Mononuclear cell (primary cell): ENCODE measurements at regions not wholly inside any gene's neighbourhood (a gene's known extent, or its start where the extent isn't known, plus 50 kb on each side); places are given as distances from the start of the nearest gene placed in this dataset.

Source experiments
- H3K27me3 ChIP-seq: 2 replicates; pipeline ENCODE4 v1.6.0; 2011; ENCODE audit warnings: low read length, control low read depth; ENCODE audit not compliant: insufficient read depth
- H3K4me1 ChIP-seq: 2 replicates; pipeline ENCODE4 v1.5.1; 2011; ENCODE audit warnings: mild to moderate bottlenecking, low read length, control low read depth; ENCODE audit not compliant: insufficient read depth
- H3K4me3 ChIP-seq: 2 replicates; pipeline ENCODE4 v1.5.1; 2011; ENCODE audit warnings: mild to moderate bottlenecking, low read length, moderate library complexity
- H3K9me3 ChIP-seq: 2 replicates; pipeline ENCODE4 v1.5.1; 2011; ENCODE audit warnings: low read depth, mild to moderate bottlenecking, control low read depth, low read length

- H3K9me3 ChIP-seq, result no peaks in the 10 kb centered on the region
- no peak overlapping the region for H3K4me3 ChIP-seq
- no peaks in the 10 kb centered on the region for H3K4me1 ChIP-seq
- H3K27me3 ChIP-seq, result no peaks in the 10 kb centered on the region
Measured at GRCh38 chr16:72241930-72242329, 70.0 kb upstream of the PMFBP1 start.

GRCh38 chr16:72241008-72241407 lies 69.1 kb upstream of the PMFBP1 start:
- Histone ChIP-seq H3K4me3 (no peak overlapping the region), H3K27me3 (no peaks in the 10 kb centered on the region), H3K9me3 (no peaks in the 10 kb centered on the region), H3K4me1 (no peaks in the 10 kb centered on the region)

GRCh38 chr16:72240466-72240865 lies 68.5 kb upstream of the PMFBP1 start:
- Histone ChIP-seq H3K9me3 (no peaks in the 10 kb centered on the region), H3K4me3 (no peak overlapping the region), H3K27me3 (no peaks in the 10 kb centered on the region), H3K4me1 (no peaks in the 10 kb centered on the region)

- H3K4me3 ChIP-seq, result no peak overlapping the region
- H3K27me3 ChIP-seq, result no peaks in the 10 kb centered on the region
- no peaks in the 10 kb centered on the region for H3K4me1 ChIP-seq
- H3K9me3 ChIP-seq, result no peaks in the 10 kb centered on the region
Measured at GRCh38 chr16:72236866-72237265, 64.9 kb upstream of the PMFBP1 start.

- Histone ChIP-seq H3K4me3 (no peak overlapping the region), H3K4me1 (no peaks in the 10 kb centered on the region), H3K9me3 (no peaks in the 10 kb centered on the region), H3K27me3 (no peaks in the 10 kb centered on the region)
Measured at GRCh38 chr16:72234387-72234786, 62.4 kb upstream of the PMFBP1 start.

- H3K27me3 ChIP-seq, result no peaks in the 10 kb centered on the region
- no peaks in the 10 kb centered on the region for H3K9me3 ChIP-seq
- no peaks in the 10 kb centered on the region for H3K4me1 ChIP-seq
- no peak overlapping the region for H3K4me3 ChIP-seq
Measured at GRCh38 chr16:72228014-72228413, 56.1 kb upstream of the PMFBP1 start.

GRCh38 chr16:72226136-72226535 lies 54.2 kb upstream of the PMFBP1 start:
- H3K4me3 ChIP-seq, result no peak overlapping the region
- H3K27me3 ChIP-seq, result no peaks in the 10 kb centered on the region
- no peaks in the 10 kb centered on the region for H3K9me3 ChIP-seq
- no peaks in the 10 kb centered on the region for H3K4me1 ChIP-seq

- Histone ChIP-seq H3K4me1 (no peaks in the 10 kb centered on the region), H3K9me3 (no peaks in the 10 kb centered on the region), H3K27me3 (no peaks in the 10 kb centered on the region), H3K4me3 (no peak overlapping the region)
Measured at GRCh38 chr16:72224260-72224768, 52.4 kb upstream of the PMFBP1 start.

GRCh38 chr16:72222503-72222902 lies 50.5 kb upstream of the PMFBP1 start:
- no peak overlapping the region for H3K4me3 ChIP-seq
- no peaks in the 10 kb centered on the region for H3K9me3 ChIP-seq
- H3K4me1 ChIP-seq, result no peaks in the 10 kb centered on the region
- H3K27me3 ChIP-seq, result no peaks in the 10 kb centered on the region
